ENCODE measurements at regions not wholly inside any gene's neighbourhood (a gene's known extent, or its start where the extent isn't known, plus 50 kb on each side); places are given as distances from the start of the nearest gene placed in this dataset.

GRCh38 chr11:15625691-15626090 lies 511.0 kb downstream of the INSC start:
- no peak for DNase-seq

GRCh38 chr11:15627560-15627959 lies 512.8 kb downstream of the INSC start:
- DNase-seq = no peak

GRCh38 chr11:15629690-15630321 lies 515.1 kb downstream of the INSC start:
- DNase-seq = no peak

- DNase-seq = no peak
Observed at GRCh38 chr11:15630896-15631295, 516.2 kb downstream of the INSC start.

GRCh38 chr11:15635521-15635920 lies 520.8 kb downstream of the INSC start:
- DNase-seq = no peak

- no peak for DNase-seq
Observed at GRCh38 chr11:15636521-15637089, 521.9 kb downstream of the INSC start.

- DNase-seq = no peak
Observed at GRCh38 chr11:15638386-15638787, 523.7 kb downstream of the INSC start.

- no peak for DNase-seq
Observed at GRCh38 chr11:15640318-15640717, 525.6 kb downstream of the INSC start.

- no peak for DNase-seq
Observed at GRCh38 chr11:15641271-15642045, 526.7 kb downstream of the INSC start.

- DNase-seq = no peak
Observed at GRCh38 chr11:15645201-15645600, 530.5 kb downstream of the INSC start.

GRCh38 chr11:15649371-15650104 lies 534.8 kb downstream of the INSC start:
- no peak for DNase-seq

GRCh38 chr11:15650105-15650938 lies 535.6 kb downstream of the INSC start:
- peak; percentile 99 for DNase-seq

GRCh38 chr11:15651033-15651432 lies 536.3 kb downstream of the INSC start:
- DNase-seq = no peak

- DNase-seq = peak; percentile 44
Observed at GRCh38 chr11:15651816-15652215, 537.1 kb downstream of the INSC start.

- no peak for DNase-seq
Observed at GRCh38 chr11:15653191-15653710, 538.5 kb downstream of the INSC start.

GRCh38 chr11:15654451-15654850 lies 539.7 kb downstream of the INSC start:
- no peak for DNase-seq

GRCh38 chr11:15655552-15655951 lies 540.8 kb downstream of the INSC start:
- DNase-seq = no peak

GRCh38 chr11:15657264-15657663 lies 542.5 kb downstream of the INSC start:
- DNase-seq = no peak

GRCh38 chr11:15660496-15660895 lies 545.8 kb downstream of the INSC start:
- no peak for DNase-seq

GRCh38 chr11:15662285-15662684 lies 547.6 kb downstream of the INSC start:
- DNase-seq = no peak

GRCh38 chr11:15663777-15664218 lies 549.1 kb downstream of the INSC start:
- DNase-seq = peak; percentile 86

- no peak for DNase-seq
Observed at GRCh38 chr11:15665368-15665871, 550.7 kb downstream of the INSC start.

All from retina (tissue), 1 donor.